GM21390 (cell line): ENCODE measurements at regions not wholly inside any gene's neighbourhood (a gene's known extent, or its start where the extent isn't known, plus 50 kb on each side); places are given as distances from the start of the nearest gene placed in this dataset.
"Not testable (repeated sequence)": the region's sequence is repeated elsewhere in the genome, so short reads cannot be mapped to it uniquely, and the experiment has no call there.

Experiments
- ATAC-seq: cut with Tn5 transposase; IDR thresholded peaks from one replicate; pipeline ENCODE4 v1.9.1; 2021; ENCODE audit not compliant: unreplicated experiment

- no peak for ATAC-seq
Measured at GRCh38 chr12:91703491-91704283, 442.0 kb downstream of the BTG1 start.

- no peak for ATAC-seq
Measured at GRCh38 chr12:91702843-91703425, 442.7 kb downstream of the BTG1 start.

- no peak for ATAC-seq
Measured at GRCh38 chr12:91695964-91696363, 449.7 kb downstream of the BTG1 start.

- ATAC-seq = not testable (repeated sequence)
Measured at GRCh38 chr12:91695406-91695805, 450.2 kb downstream of the BTG1 start.

- no peak for ATAC-seq
Measured at GRCh38 chr12:91690531-91690930, 455.1 kb downstream of the BTG1 start.

- no peak for ATAC-seq
Measured at GRCh38 chr12:91687052-91688017, 458.3 kb downstream of the BTG1 start.

- ATAC-seq = no peak
Measured at GRCh38 chr12:91685917-91686316, 459.7 kb downstream of the BTG1 start.

- ATAC-seq = no peak
Measured at GRCh38 chr12:91681751-91682150, 463.9 kb downstream of the BTG1 start.

- ATAC-seq = no peak
Measured at GRCh38 chr12:91680864-91681263, 464.8 kb downstream of the BTG1 start.

GRCh38 chr12:91677556-91677955 lies 468.1 kb downstream of the BTG1 start:
- ATAC-seq = no peak

GRCh38 chr12:91675401-91675800 lies 470.2 kb downstream of the BTG1 start:
- no peak for ATAC-seq

GRCh38 chr12:91672130-91672529 lies 473.5 kb downstream of the BTG1 start:
- ATAC-seq = no peak

GRCh38 chr12:91667694-91668093 lies 478.0 kb downstream of the BTG1 start:
- ATAC-seq = no peak

GRCh38 chr12:91663744-91664143 lies 481.1 kb upstream of the DCN start:
- no peak for ATAC-seq

- ATAC-seq = no peak
Measured at GRCh38 chr12:91663310-91663709, 480.7 kb upstream of the DCN start.

GRCh38 chr12:91662021-91662420 lies 479.4 kb upstream of the DCN start:
- no peak for ATAC-seq

GRCh38 chr12:91657032-91657431 lies 474.4 kb upstream of the DCN start:
- no peak for ATAC-seq

- ATAC-seq = no peak
Measured at GRCh38 chr12:91655966-91656365, 473.3 kb upstream of the DCN start.

GRCh38 chr12:91654087-91654486 lies 471.5 kb upstream of the DCN start:
- no peak for ATAC-seq

- no peak for ATAC-seq
Measured at GRCh38 chr12:91651728-91652127, 469.1 kb upstream of the DCN start.

GRCh38 chr12:91643763-91644162 lies 461.1 kb upstream of the DCN start:
- ATAC-seq = no peak

- no peak for ATAC-seq
Measured at GRCh38 chr12:91640021-91640420, 457.4 kb upstream of the DCN start.
